ENCODE measurements at regions not wholly inside any gene's neighbourhood (a gene's known extent, or its start where the extent isn't known, plus 50 kb on each side); places are given as distances from the start of the nearest gene placed in this dataset.
"Not testable (repeated sequence)": the region's sequence is repeated elsewhere in the genome, so short reads cannot be mapped to it uniquely, and the experiment has no call there.

DNA sequence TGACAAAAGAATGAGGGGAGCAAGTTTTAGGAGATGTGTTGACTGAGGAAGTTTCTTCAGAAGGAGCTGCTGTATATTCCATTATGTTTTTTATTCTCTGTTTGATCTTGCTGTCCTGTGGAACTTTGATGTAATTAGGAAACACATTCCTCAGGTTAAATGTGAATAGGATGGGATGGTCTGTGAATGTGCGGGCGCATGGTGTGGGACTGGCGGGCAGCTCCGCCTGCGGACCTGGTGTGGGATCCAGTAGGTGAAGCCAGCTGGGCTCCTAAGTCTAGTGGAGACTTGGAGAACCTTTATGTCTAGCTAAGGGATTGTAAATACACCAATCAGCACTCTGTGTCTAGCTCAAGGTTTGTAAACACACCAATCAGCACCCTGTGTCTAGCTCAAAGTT lies 344.3 kb downstream of the PTTG2 start:
- H3K4me3 ChIP-seq (ENCODE audit: low read length); H3K9ac ChIP-seq (ENCODE audit: low read depth, low read length); H3K27ac ChIP-seq (ENCODE audit: low read length); H3K36me3 ChIP-seq (ENCODE audit: insufficient read depth, low read depth, low read length); H3K9me3 ChIP-seq (ENCODE audit: insufficient read depth, low read depth, low read length); H3K4me1 ChIP-seq (ENCODE audit: insufficient read depth, low read length); H3K27me3 ChIP-seq (ENCODE audit: insufficient read depth, low read length): not testable (repeated sequence)

DNA sequence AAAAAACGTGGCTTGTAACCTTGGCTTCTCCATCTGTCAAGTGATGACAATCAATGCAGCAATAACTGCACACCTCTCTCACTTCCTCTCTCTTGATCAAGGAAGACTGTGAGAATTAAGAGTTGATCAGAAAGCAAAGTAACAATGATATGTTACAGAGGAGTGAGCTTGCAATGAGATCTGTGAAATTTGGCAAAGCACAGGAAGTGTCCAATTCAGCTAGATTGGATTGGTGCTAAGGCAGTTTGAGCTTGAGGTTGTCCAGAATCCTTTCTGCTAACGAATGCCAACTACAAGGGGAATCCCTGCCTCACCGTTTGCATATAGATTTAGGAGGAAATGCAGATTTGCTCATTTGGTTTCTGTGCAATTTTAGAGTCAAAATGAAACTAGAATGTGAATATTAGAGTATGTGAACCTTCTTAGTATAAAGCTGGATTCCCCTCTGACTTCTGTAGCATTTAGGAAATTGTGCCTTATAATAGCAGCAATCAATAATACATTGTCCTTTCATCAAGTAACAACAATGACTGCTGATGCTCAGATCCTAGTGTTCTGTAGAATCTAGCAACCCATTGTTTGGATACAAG lies 346.4 kb downstream of the PTTG2 start:
- Histone ChIP-seq H3K4me3 (ENCODE audit: low read length) (no peak overlapping the region), H3K4me1 (ENCODE audit: insufficient read depth, low read length) (peaks cover 7% of the 10 kb centered on the region; the same call in 1 of the 2 replicates), H3K27me3 (ENCODE audit: insufficient read depth, low read length) (no peaks in the 10 kb centered on the region), H3K27ac (ENCODE audit: low read length) (no peak overlapping the region), H3K9me3 (ENCODE audit: insufficient read depth, low read depth, low read length) (no peaks in the 10 kb centered on the region), H3K36me3 (ENCODE audit: insufficient read depth, low read depth, low read length) (no peaks in the 10 kb centered on the region), H3K9ac (ENCODE audit: low read depth, low read length) (no peak overlapping the region)

DNA sequence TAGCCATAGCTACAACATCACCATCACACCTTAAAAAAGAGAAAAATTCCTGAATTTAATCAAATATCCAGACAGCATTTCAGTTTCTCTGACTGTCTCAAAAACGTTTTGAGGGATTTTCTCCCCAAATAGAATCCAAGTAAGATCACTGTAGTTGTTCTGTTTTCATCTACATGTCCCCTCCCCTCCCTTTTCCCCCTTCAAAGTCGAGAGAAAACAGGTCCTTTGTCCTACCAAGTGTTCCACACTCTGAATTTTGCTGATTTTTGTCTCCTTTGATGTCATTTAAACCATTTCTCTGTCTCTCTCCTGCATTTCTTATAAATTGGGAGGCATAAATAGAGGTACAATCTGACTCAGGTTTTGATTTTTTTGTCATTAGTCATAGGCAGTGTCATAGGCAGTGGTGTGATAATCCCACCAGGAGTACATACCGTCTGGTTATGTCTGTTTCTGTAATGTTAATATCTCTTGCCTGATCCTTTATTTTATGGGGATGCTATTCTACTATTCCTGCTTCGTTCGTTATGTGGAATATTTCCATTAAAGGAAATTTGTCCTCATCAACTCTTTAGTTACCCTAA lies 348.6 kb downstream of the PTTG2 start:
- no peaks in the 10 kb centered on the region for H3K27me3 ChIP-seq (ENCODE audit: insufficient read depth, low read length)
- no peak overlapping the region for H3K27ac ChIP-seq (ENCODE audit: low read length)
- H3K4me3 ChIP-seq (ENCODE audit: low read length) = no peak overlapping the region
- no peaks in the 10 kb centered on the region for H3K9me3 ChIP-seq (ENCODE audit: insufficient read depth, low read depth, low read length)
- no peaks in the 10 kb centered on the region for H3K36me3 ChIP-seq (ENCODE audit: insufficient read depth, low read depth, low read length)
- H3K9ac ChIP-seq (ENCODE audit: low read depth, low read length) = no peak overlapping the region
- peaks cover 7% of the 10 kb centered on the region; the same call in 1 of the 2 replicates for H3K4me1 ChIP-seq (ENCODE audit: insufficient read depth, low read length)

DNA sequence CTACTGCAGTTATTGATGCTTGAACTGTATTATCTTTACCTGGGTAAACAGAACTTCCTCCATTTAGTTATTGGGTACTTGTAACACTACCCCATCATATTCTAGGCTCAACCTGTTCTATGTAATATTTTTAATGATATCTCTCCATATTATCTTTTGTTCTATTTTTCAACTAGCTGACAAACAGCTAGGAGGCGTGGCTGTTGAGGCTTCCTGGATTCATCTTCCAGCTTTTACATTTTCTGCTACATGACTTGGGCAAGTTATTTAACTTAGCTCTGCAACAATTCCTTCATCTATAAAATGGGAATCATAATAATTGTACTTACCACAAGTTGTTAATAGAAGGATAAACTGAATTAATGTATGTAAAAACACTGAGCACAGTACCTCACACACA lies 349.3 kb downstream of the PTTG2 start:
- Histone ChIP-seq H3K36me3 (ENCODE audit: insufficient read depth, low read depth, low read length) (no peaks in the 10 kb centered on the region), H3K4me1 (ENCODE audit: insufficient read depth, low read length) (peaks cover 7% of the 10 kb centered on the region; the same call in 1 of the 2 replicates), H3K9ac (ENCODE audit: low read depth, low read length) (no peak overlapping the region), H3K27me3 (ENCODE audit: insufficient read depth, low read length) (no peaks in the 10 kb centered on the region), H3K9me3 (ENCODE audit: insufficient read depth, low read depth, low read length) (no peaks in the 10 kb centered on the region), H3K27ac (ENCODE audit: low read length) (no peak overlapping the region), H3K4me3 (ENCODE audit: low read length) (no peak overlapping the region)

DNA sequence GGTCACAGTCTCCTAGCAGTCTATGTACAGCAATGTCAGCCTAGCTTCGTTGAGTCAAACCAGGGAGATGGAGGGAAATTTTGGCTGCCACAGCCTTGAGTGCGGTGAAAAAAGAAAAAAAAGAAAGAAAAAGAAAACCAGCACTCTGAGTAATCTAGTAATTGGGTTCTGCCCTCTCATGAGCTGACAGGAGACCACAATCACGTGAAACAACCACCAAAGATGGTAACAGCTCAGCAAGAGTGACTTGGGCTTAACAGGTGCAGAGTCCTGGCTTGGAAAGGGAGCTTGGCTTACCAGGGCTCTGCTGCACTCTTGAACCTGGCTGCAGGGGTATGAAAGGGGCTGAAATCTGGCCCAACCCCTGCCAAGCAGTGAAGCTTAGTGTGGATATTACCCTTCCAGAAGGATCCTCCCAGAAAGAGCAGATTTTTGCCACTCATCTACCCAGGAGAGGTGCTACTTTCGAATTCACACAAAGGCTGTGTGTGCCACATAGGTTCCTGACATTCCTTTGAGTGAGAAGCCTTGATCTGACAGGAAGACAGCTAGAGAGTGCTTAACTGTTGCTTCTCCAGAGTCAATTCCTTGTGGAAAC lies 350.3 kb downstream of the PTTG2 start:
- H3K9ac ChIP-seq (ENCODE audit: low read depth, low read length) = no peak overlapping the region
- no peak overlapping the region for H3K27ac ChIP-seq (ENCODE audit: low read length)
- H3K27me3 ChIP-seq (ENCODE audit: insufficient read depth, low read length) = no peaks in the 10 kb centered on the region
- H3K4me1 ChIP-seq (ENCODE audit: insufficient read depth, low read length) = peaks cover 7% of the 10 kb centered on the region; the same call in 1 of the 2 replicates
- no peaks in the 10 kb centered on the region for H3K36me3 ChIP-seq (ENCODE audit: insufficient read depth, low read depth, low read length)
- no peaks in the 10 kb centered on the region for H3K9me3 ChIP-seq (ENCODE audit: insufficient read depth, low read depth, low read length)
- H3K4me3 ChIP-seq (ENCODE audit: low read length) = no peak overlapping the region

DNA sequence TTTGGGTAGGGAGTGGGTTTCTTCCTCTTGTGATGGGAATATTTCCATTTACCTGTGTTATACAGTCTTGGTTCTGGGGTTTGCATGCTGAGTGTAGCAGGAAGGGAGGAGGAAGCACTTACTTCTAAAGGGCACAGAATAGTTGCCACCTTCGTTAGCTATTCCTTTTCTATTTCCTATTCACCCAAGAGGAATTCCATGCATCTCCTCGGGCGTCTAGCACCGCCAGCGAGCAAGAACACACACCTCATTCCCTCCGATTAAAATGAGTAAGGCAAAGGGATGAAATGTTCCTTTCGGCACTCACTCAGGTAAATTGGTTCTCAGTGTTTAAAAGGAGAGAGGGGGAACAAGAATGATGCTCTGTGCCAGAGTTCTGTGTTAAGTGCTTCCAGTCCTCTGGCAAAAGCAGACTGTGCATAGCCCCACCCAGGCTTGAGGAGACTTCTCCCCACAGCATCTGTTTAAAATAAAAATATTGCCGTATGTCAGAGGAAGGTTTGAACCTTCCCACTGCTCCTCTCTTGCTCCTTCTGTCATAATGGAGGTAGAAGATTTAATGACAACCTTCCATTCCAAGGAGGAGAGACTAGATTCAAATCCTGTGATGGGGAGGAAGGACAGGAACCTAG lies 351.4 kb downstream of the PTTG2 start:
- H3K4me1 ChIP-seq (ENCODE audit: insufficient read depth, low read length) = peaks cover 7% of the 10 kb centered on the region; the same call in 1 of the 2 replicates
- no peak overlapping the region for H3K9ac ChIP-seq (ENCODE audit: low read depth, low read length)

DNA sequence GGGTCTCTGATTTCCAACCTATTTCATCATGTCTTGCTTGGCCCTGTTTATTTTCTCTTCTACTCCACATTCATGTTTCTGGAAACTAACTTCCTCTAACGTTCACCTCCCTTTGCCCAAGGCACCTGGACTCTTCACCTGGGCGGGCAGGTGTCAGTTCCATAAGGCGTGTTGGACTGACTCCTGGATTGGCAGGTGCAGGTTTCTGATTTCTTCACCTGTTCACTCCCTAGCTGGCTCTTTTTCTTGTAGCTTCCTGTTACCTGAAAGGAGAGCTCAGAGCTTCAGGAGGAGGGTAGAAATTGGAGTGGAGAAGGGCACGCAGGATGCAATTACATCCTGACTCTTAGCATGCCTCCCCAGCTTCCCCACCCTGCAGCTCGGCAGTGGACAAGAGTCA lies 350.8 kb upstream of the KLF3 start:
- Histone ChIP-seq H3K36me3 (ENCODE audit: insufficient read depth, low read depth, low read length) (no peaks in the 10 kb centered on the region), H3K4me1 (ENCODE audit: insufficient read depth, low read length) (peaks cover 8% of the 10 kb centered on the region), H3K27ac (ENCODE audit: low read length) (no peak overlapping the region), H3K27me3 (ENCODE audit: insufficient read depth, low read length) (no peaks in the 10 kb centered on the region), H3K9me3 (ENCODE audit: insufficient read depth, low read depth, low read length) (no peaks in the 10 kb centered on the region), H3K4me3 (ENCODE audit: low read length) (no peak overlapping the region), H3K9ac (ENCODE audit: low read depth, low read length) (no peak overlapping the region)

More for the DNA sequence above, 351.4 kb downstream of the PTTG2 start:
- Histone ChIP-seq H3K27ac (ENCODE audit: low read length) (no peak overlapping the region), H3K9me3 (ENCODE audit: insufficient read depth, low read depth, low read length) (no peaks in the 10 kb centered on the region), H3K27me3 (ENCODE audit: insufficient read depth, low read length) (no peaks in the 10 kb centered on the region), H3K4me3 (ENCODE audit: low read length) (no peak overlapping the region), H3K36me3 (ENCODE audit: insufficient read depth, low read depth, low read length) (no peaks in the 10 kb centered on the region)

DNA sequence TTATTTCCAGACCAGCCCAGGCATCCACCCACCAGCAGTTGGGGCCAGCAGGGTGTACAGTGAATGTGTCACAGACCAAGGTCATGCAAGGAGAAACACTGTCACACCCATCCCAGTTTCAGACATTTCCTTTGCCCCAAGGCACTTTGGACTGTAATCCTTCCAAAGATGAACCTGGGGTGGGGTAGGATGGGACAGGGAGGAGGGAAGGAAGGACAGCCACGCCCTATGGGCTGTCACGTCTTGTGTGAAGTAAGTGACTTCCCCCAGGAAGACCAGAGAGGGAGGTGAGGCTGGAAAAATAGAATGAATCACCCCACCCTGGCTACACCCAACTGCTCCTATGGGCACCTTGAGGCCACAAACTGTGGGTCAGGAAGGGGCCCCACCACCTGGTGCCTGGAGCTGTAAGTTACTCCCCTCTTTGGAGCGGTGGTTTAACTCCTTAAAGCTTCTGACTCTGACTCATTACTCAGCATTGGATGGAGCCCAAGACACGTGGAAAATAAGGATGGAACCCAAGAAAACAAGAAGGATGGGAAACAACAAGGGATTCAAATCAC lies 349.9 kb upstream of the KLF3 start:
- Histone ChIP-seq H3K4me1 (ENCODE audit: insufficient read depth, low read length) (peaks cover 13% of the 10 kb centered on the region), H3K27ac (ENCODE audit: low read length) (no peak overlapping the region), H3K36me3 (ENCODE audit: insufficient read depth, low read depth, low read length) (no peaks in the 10 kb centered on the region), H3K27me3 (ENCODE audit: insufficient read depth, low read length) (no peaks in the 10 kb centered on the region), H3K4me3 (ENCODE audit: low read length) (no peak overlapping the region), H3K9ac (ENCODE audit: low read depth, low read length) (no peak overlapping the region), H3K9me3 (ENCODE audit: insufficient read depth, low read depth, low read length) (no peaks in the 10 kb centered on the region)

DNA sequence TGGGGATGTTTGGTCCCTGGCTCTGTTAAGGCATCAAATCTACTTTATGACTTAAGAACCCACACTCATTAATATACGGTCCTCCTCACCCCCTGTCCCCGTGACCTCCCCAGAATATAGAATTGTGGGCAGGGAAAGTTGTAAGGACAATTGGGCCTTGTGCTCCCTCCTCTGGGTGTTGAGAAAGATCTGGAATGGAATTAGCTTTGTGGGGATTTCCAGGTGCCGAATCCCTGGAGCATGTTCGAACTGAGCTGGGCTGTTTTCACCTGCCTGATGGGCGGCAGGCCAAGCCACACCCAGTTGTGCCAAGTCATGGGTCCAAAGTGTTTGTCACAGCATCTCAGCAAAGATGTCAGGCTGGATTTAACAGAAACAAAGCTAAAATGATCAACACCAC lies 349.3 kb upstream of the KLF3 start:
- H3K4me3 ChIP-seq (ENCODE audit: low read length) = no peak overlapping the region
- peaks cover 19% of the 10 kb centered on the region for H3K4me1 ChIP-seq (ENCODE audit: insufficient read depth, low read length)
- H3K27me3 ChIP-seq (ENCODE audit: insufficient read depth, low read length) = no peaks in the 10 kb centered on the region
- H3K36me3 ChIP-seq (ENCODE audit: insufficient read depth, low read depth, low read length) = no peaks in the 10 kb centered on the region
- H3K9ac ChIP-seq (ENCODE audit: low read depth, low read length) = no peak overlapping the region
- no peak overlapping the region for H3K27ac ChIP-seq (ENCODE audit: low read length)
- no peaks in the 10 kb centered on the region for H3K9me3 ChIP-seq (ENCODE audit: insufficient read depth, low read depth, low read length)

DNA sequence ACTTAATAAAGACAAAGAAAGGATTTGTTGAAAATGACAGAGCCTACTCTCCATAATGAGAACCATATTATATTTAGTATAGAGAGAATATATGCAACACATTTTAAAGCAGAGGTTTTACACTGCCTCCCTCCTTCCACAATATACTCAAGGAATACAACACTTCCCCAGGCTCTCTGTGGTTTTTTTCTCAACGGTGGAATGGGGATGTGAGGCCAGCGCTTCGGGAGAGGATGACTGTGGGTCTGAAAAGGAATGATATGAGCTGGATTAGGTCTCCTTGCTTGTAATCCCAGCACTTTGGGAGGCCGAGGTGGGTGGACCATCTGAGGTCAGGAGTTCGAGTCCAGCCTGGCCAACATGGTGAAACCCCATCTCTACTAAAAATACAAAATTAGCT lies 348.7 kb upstream of the KLF3 start:
- no peak overlapping the region for H3K4me3 ChIP-seq (ENCODE audit: low read length)
- peaks cover 19% of the 10 kb centered on the region for H3K4me1 ChIP-seq (ENCODE audit: insufficient read depth, low read length)
- no peaks in the 10 kb centered on the region for H3K27me3 ChIP-seq (ENCODE audit: insufficient read depth, low read length)
- H3K9ac ChIP-seq (ENCODE audit: low read depth, low read length) = no peak overlapping the region
- H3K9me3 ChIP-seq (ENCODE audit: insufficient read depth, low read depth, low read length) = no peaks in the 10 kb centered on the region
- no peak overlapping the region for H3K27ac ChIP-seq (ENCODE audit: low read length)
- H3K36me3 ChIP-seq (ENCODE audit: insufficient read depth, low read depth, low read length) = no peaks in the 10 kb centered on the region

DNA sequence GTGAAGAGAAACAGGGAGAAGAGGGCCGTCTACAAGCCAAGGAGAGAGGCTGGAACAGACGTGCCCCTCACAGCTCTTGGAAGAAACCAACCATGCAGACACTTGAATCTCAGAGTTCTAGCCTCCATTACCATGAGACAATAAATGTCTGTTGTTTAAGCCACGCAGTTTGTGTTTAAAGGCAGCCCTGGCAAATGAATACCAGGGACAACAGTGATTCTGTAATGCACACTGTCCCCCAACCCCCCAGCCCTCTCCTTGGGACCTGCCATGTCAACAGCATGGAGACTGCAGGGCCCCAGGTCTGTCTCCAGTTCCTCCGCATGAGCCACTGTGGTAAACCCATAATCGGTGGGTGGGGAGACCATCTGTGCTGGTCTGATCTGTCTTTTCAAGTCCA lies 348.0 kb upstream of the KLF3 start:
- Histone ChIP-seq H3K36me3 (ENCODE audit: insufficient read depth, low read depth, low read length) (no peaks in the 10 kb centered on the region), H3K4me3 (ENCODE audit: low read length) (no peak overlapping the region), H3K4me1 (ENCODE audit: insufficient read depth, low read length) (peaks cover 12% of the 10 kb centered on the region), H3K9ac (ENCODE audit: low read depth, low read length) (no peak overlapping the region), H3K27me3 (ENCODE audit: insufficient read depth, low read length) (no peaks in the 10 kb centered on the region), H3K9me3 (ENCODE audit: insufficient read depth, low read depth, low read length) (no peaks in the 10 kb centered on the region), H3K27ac (ENCODE audit: low read length) (no peak overlapping the region)

Measured in iPS-20b (cell line).